Prostate gland (tissue), 2 donors: ENCODE measurements at regions not wholly inside any gene's neighbourhood (a gene's known extent, or its start where the extent isn't known, plus 50 kb on each side); places are given as distances from the start of the nearest gene placed in this dataset.

Experiments used
- DNase-seq: peaks from one replicate; pipeline ENCODE4 v3.0.0-alpha.2; 2019; ENCODE audit warnings: low spot score
- H3K27ac ChIP-seq, 2 donors: fragments of 200-600 bp; sonication (generic); 2 replicates each; pipeline ENCODE4 v1.5.1; 2017 to 2019
- H3K27me3 ChIP-seq: fragments of 200-600 bp; sonication (generic); replicated peaks from 2 replicates; pipeline ENCODE4 v1.5.1; 2019; ENCODE audit not compliant: insufficient read depth
- H3K36me3 ChIP-seq, 2 donors: fragments of 200-600 bp; sonication (generic); 1 replicate in 1 of 2; 2 replicates in 1 of 2; pipeline versions ENCODE4 v1.5.1 to v1.8.1; 2017 to 2019
- H3K4me1 ChIP-seq: fragments of 200-600 bp; sonication (generic); replicated peaks from 2 replicates; pipeline ENCODE4 v1.5.1; 2019
- H3K4me3 ChIP-seq, 2 donors: fragments of 200-600 bp; sonication (generic); 2 replicates each; pipeline ENCODE4 v1.5.1; 2017 to 2019
- H3K9me3 ChIP-seq: fragments of 200-600 bp; sonication (generic); 2 replicates; pipeline ENCODE4 v1.5.1; 2017
- CTCF ChIP-seq, 4 experiments: fragments of 200-600 bp in 2 of 4; fragments of 450-650 bp in 2 of 4; sonication (generic) in 2 of 4; IDR thresholded peaks; 1 replicate in 3 of 4; 2 replicates in 1 of 4; pipeline ENCODE4 v1.5.1; 2016 to 2019; ENCODE audit warnings: antibody characterized with exemption in 4 of 4, mild to moderate bottlenecking in 2 of 4, moderate library complexity in 2 of 4
- POLR2A ChIP-seq: fragments of 450-650 bp; IDR thresholded peaks from one replicate; pipeline ENCODE4 v1.6.1; 2016; ENCODE audit warnings: antibody characterized with exemption, mild to moderate bottlenecking
- POLR2AphosphoS5 ChIP-seq: sonication (generic); formaldehyde crosslinking; IDR thresholded peaks from one replicate; pipeline ENCODE4 v1.6.1; 2017; ENCODE audit warnings: antibody characterized with exemption
- WGBS: methylation state at CpG from one replicate; pipeline ENCODE4 v1.1.5; 2018; 5-methylcytosine and 5-hydroxymethylcytosine counted together
- intact Hi-C: fragments of 100-400 bp; cut with DNase I; formaldehyde crosslinking; loops from one replicate; pipeline ENCODE4 v1.14.2; 2022

- WGBS = 60% methylated on average over 4 of the region's 4 CpGs
- no peaks in the 10 kb centered on the region for H3K4me1 ChIP-seq
- H3K27ac ChIP-seq = no peak overlapping the region
- TF ChIP-seq POLR2AphosphoS5 (no peak), POLR2A (no peak), CTCF (IDR thresholded peaks at IDR 0.05) (no peak)
- H3K4me3 ChIP-seq = no peak overlapping the region
- H3K27me3 ChIP-seq = no peaks in the 10 kb centered on the region
- H3K36me3 ChIP-seq = no peaks in the 10 kb centered on the region
- no peaks in the 10 kb centered on the region for H3K9me3 ChIP-seq
- intact Hi-C loops = no loop called here
- no peak for DNase-seq
These were observed 367.1 kb downstream of the CSNK1G3 start for GRCh38 chr5:123879071-123879470.

GRCh38 chr5:123876276-123876790, 364.4 kb downstream of the CSNK1G3 start:
- WGBS = 86% methylated on average over 4 of the region's 4 CpGs
- no peaks in the 10 kb centered on the region for H3K4me1 ChIP-seq
- DNase-seq = no peak
- H3K9me3 ChIP-seq = no peaks in the 10 kb centered on the region
- no peak overlapping the region for H3K27ac ChIP-seq
- H3K27me3 ChIP-seq = no peaks in the 10 kb centered on the region
- H3K4me3 ChIP-seq = no peak overlapping the region
- TF ChIP-seq POLR2AphosphoS5 = no peak
- TF ChIP-seq CTCF (IDR thresholded peaks at IDR 0.05) = no peak
- TF ChIP-seq POLR2A = no peak
- no peaks in the 10 kb centered on the region for H3K36me3 ChIP-seq
- intact Hi-C loops = no loop called here

GRCh38 chr5:123875561-123876275, 363.7 kb downstream of the CSNK1G3 start:
- no peak for DNase-seq
- no peaks in the 10 kb centered on the region for H3K27me3 ChIP-seq
- no peak overlapping the region for H3K27ac ChIP-seq
- H3K9me3 ChIP-seq = no peaks in the 10 kb centered on the region
- H3K36me3 ChIP-seq = no peaks in the 10 kb centered on the region
- TF ChIP-seq CTCF (IDR thresholded peaks at IDR 0.05) (no peak), POLR2A (no peak), POLR2AphosphoS5 (no peak)
- no peak overlapping the region for H3K4me3 ChIP-seq
- no peaks in the 10 kb centered on the region for H3K4me1 ChIP-seq
- intact Hi-C loops = no loop called here
- 36% methylated on average over 7 of the region's 7 CpGs for WGBS

- Histone ChIP-seq H3K36me3 (no peaks in the 10 kb centered on the region), H3K27ac (no peak overlapping the region), H3K27me3 (no peaks in the 10 kb centered on the region), H3K9me3 (no peaks in the 10 kb centered on the region), H3K4me1 (no peaks in the 10 kb centered on the region), H3K4me3 (no peak overlapping the region)
- 53% methylated on average over 4 of the region's 4 CpGs for WGBS
- DNase-seq = no peak
- intact Hi-C loops = no loop called here
- TF ChIP-seq POLR2A = no peak
These were observed 362.7 kb downstream of the CSNK1G3 start for GRCh38 chr5:123874600-123875201.

- no peaks in the 10 kb centered on the region for H3K4me1 ChIP-seq
- H3K27me3 ChIP-seq = no peaks in the 10 kb centered on the region
- H3K9me3 ChIP-seq = no peaks in the 10 kb centered on the region
- no peak overlapping the region for H3K4me3 ChIP-seq
- TF ChIP-seq POLR2A (no peak), CTCF (IDR thresholded peaks at IDR 0.05) (no peak), POLR2AphosphoS5 (no peak)
- no peak for DNase-seq
- intact Hi-C loops = no loop called here
- H3K36me3 ChIP-seq = no peaks in the 10 kb centered on the region
- H3K27ac ChIP-seq = no peak overlapping the region
- WGBS = 71% methylated on average over 2 of the region's 2 CpGs
These were observed 361.9 kb downstream of the CSNK1G3 start for GRCh38 chr5:123873846-123874245.
